GM18867 (cell line): ENCODE measurements at regions not wholly inside any gene's neighbourhood (a gene's known extent, or its start where the extent isn't known, plus 50 kb on each side); places are given as distances from the start of the nearest gene placed in this dataset.

Experiments
- ATAC-seq: cut with Tn5 transposase; IDR thresholded peaks from one replicate; pipeline ENCODE4 v1.9.1; 2021; ENCODE audit warnings: mild to moderate bottlenecking, moderate library complexity; ENCODE audit not compliant: unreplicated experiment

DNA sequence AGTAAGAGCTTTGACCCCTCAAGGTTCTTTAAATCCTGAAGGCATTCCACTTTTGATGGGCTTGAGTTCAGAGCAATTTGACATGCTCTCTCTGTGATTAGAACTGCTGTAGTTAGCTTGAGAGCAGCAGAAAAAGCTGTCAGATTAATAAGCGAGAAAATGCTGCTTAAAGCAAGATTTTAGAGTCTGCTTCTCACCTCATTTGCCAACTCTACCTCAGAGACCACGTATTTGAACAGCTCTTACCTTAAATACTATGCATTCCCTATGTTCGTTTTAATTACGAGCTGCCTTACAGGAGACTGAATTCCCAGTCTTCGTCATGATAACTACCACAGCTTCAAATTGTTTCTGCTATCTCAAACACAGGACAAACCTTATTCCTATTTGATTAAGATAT is 253.4 kb downstream of the SLITRK6 start:
- ATAC-seq: no peak

DNA sequence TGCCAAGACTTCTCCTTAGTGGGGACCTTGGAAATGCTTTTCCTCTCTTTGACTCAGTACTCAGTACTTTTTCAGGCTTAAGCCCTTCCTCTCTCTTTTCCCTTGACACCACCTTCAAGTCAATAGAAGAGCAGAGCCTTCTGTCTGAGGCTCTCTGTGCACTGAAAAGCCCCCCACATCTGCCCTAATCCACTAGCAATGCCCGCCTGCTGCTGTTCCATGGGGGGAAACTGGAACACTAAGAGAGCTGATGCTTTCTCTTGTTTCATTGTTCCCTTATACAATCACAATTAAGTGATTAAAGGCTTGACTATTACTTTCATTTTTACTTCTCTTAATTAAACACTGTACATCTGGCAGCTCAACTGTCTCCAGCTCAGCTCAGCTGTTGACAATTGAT is 254.5 kb downstream of the SLITRK6 start:
- no peak for ATAC-seq

- no peak for ATAC-seq
Measured at GRCh38 chr13:85543144-85543543, 256.1 kb downstream of the SLITRK6 start.

DNA sequence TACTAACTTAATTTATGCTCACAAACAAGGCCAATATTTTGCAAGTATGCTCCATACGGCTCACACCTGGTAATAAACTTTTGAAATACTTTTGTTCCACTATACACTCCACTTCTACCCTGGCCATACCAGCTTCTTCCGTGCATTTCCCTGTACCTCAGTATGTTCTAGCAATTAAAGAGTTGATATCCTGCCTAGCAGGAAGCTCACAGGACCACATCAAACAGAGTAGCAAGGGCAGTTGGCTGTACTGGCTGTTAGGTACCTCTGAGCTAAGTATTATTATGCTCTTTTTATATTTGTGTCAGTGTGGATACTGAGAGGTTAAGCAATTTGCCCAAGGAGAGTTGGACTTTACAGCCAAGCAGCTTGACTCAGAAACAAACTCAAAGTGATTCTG is 257.7 kb downstream of the SLITRK6 start:
- ATAC-seq: no peak

DNA sequence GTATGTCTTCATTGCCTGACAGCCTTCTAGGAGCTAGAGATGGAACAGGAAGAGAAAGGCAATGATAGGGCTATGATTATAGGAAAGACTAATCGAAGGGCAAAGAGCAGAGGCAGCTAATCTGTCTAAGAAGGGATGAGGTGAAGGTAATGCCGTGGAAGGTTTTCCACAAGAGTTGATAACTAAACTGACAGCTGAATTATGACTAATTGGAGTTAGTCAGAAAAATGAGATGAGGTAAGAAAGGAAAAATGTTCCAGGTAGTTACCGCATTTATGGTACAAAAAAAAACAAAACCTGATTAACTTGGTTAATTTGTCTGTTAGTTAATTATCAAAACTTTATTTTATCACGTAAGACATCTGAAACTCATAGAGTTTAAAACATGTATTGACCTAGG is 260.3 kb downstream of the SLITRK6 start:
- no peak for ATAC-seq

DNA sequence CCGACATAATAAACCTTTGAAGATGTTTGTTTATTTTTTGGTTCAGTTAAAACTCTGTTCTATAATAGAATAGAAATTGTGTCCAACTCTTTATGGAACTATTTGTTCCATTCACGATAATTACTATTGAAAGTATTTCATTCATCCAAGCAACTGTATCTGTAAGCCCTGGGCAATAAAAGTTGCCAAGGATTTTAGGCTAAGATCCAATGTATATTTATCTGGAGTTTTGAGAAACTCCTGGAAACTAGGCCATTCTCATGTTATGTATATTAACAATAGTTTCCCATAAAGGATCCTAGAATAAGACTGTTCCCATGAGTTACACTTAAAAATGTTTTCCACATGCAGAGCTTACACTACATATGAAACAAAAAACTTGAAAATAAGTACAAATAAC is 261.6 kb downstream of the SLITRK6 start:
- no peak for ATAC-seq

DNA sequence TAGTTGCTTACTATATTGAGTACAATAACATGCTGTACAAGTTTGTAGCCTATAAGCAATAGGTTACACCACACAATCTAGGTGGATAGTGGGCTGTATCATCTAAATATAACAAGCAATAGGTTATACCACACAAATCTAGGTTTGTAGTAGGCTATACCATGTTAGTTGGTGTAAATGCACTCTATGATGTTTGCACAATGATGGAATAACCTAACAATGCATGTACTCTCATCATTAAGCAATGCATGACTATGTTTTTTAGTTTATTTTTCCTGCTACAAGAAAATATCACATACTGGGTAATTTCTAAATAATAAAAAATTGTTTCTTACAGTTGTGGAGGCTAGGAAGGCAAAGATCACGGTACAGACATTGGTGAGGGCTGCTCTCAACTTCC is 262.5 kb downstream of the SLITRK6 start:
- ATAC-seq: no peak

GRCh38 chr13:85535316-85536084 is 263.7 kb downstream of the SLITRK6 start:
- ATAC-seq: no peak

GRCh38 chr13:85533911-85534310 is 265.3 kb downstream of the SLITRK6 start:
- ATAC-seq: no peak

GRCh38 chr13:85529218-85529594 is 270.0 kb downstream of the SLITRK6 start:
- no peak for ATAC-seq

DNA sequence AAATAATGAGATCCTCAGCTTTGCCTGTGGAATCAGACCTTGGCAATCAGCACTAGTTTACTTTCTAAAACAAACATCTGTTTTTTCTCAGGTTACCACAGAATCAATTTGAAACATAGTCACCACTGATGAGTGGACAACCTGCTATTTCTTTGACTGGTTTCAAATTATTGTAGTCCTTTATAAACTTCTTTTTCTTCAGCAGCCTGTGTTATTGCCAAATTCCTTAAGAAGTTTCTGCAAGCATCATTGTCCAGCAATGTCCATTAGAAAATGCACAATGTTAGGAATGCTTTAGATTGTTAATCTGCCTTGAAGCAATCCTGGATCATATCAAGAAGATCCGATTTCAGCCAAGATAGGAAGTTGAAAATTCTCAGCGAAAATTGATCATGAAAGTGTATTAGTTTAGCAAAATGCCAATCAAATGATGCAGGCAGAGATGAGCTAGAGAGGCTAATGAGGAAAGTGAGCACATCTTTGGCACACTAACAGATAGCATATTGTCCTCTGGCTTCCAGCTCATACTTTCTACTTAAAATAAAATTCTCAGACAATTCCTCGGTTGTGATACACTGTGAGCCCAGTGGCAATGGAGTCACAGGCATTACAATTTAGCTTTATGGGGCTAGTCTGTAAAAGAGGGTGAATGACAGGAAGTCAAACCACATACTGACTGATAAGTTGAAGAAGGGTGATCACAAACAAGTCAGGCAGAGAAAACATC is 270.6 kb downstream of the SLITRK6 start:
- no peak for ATAC-seq

DNA sequence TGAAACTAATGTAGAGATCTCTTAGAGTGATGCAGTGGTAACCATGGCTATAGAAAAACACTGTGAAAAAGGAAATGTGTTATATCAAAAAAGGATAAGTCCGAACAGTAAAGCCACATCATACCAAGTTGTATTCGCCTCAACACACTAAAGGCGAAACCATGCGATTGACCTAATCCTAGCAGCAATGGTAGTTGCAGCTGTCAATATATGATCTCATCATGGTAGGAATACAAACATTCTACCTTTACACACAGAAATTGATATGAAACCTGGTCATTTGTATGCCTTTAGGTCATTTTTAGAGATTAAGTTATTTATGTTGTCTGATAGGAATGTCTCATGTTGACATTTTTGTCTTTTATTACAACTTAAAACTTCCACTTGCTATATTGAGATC is 271.9 kb downstream of the SLITRK6 start:
- ATAC-seq: no peak

- no peak for ATAC-seq
Measured at GRCh38 chr13:85525411-85525810, 273.8 kb downstream of the SLITRK6 start.

DNA sequence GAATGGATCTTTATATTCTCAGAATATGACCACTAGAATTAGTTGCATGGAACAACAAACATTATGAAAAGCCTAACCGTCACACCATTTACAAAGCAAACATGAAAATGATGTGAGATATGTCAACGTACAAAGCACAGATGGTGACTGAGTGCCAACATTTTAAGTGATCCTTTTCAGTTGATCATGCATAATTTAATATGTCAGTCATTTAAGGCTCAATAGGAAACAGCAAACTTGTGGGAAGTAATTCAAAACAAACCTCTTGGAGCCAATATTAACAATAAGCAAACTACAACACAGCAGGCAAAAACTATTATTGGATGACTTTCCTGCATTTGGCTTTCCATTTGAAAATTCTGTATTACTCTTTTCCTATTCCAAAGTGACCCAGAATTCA is 277.6 kb downstream of the SLITRK6 start:
- ATAC-seq: no peak

- ATAC-seq: no peak
Measured at GRCh38 chr13:85520445-85520844, 278.8 kb downstream of the SLITRK6 start.

- ATAC-seq: no peak
Measured at GRCh38 chr13:85519363-85519762, 279.9 kb downstream of the SLITRK6 start.

GRCh38 chr13:85512421-85512820 is 286.8 kb downstream of the SLITRK6 start:
- ATAC-seq: no peak

GRCh38 chr13:85509512-85509911 is 289.7 kb downstream of the SLITRK6 start:
- ATAC-seq: no peak

- ATAC-seq: no peak
Measured at GRCh38 chr13:85508683-85509329, 290.4 kb downstream of the SLITRK6 start.

GRCh38 chr13:85503797-85504196 is 295.4 kb downstream of the SLITRK6 start:
- ATAC-seq: no peak

DNA sequence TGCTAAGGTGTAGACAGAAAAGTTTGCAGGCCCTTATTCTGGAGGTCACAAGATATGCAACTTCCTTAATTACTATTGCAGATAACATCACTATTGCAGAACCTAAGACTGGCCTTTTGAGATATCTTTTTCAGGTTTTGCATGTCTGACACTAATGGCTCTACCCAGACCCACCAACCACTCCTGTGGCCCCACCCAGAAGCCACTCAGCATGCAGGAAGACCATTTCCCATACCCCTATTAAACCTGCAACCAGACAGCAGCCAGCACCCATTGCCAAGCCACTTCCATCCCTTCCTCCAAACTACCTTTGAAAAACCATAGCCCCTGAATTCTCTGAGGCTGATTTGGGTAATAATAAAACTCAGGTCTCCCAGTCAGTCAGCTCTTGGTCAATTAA is 297.6 kb downstream of the SLITRK6 start:
- ATAC-seq: no peak

DNA sequence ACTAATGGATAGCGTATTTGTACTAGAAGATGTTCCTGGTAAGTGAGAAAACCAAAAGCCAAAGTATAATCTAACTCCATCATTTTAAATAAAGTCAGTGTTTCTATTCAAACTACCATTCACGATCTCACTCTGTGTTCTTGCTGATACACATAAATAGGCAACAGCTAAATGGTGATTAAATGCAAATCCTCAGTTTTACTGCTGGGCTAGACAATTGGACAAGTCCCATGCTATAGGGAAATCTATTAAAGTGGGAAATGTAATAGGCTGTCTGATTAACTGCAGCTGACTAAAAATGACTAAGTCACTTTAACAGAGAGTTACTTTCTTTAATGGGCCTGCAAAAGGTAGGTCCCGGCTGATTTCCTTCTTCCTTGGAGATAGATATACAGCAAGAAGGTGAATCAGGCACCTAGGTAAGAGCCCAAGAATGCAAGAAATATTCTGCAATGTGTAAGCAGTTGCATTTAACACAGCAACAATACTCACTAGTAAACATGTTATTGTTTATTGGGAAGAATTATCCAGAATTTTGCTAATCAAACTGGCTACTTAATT is 298.4 kb downstream of the SLITRK6 start:
- no peak for ATAC-seq
